Parathyroid adenoma (tissue), 2 donors: ENCODE measurements at regions not wholly inside any gene's neighbourhood (a gene's known extent, or its start where the extent isn't known, plus 50 kb on each side); places are given as distances from the start of the nearest gene placed in this dataset.
"Not testable (repeated sequence)": the region's sequence is repeated elsewhere in the genome, so short reads cannot be mapped to it uniquely, and the experiment has no call there.

Source experiments
- H2AFZ ChIP-seq: fragments of 300-600 bp; sonication (generic); one replicate; pipeline ENCODE4 v1.7.0; 2017; ENCODE audit warnings: antibody characterized with exemption, mild to moderate bottlenecking
- H3K27ac ChIP-seq: fragments of 300-600 bp; sonication (generic); one replicate; pipeline ENCODE4 v1.7.0; 2017
- H3K27me3 ChIP-seq: fragments of 300-600 bp; sonication (generic); one replicate; pipeline ENCODE4 v1.7.0; 2017; ENCODE audit warnings: low read length; ENCODE audit not compliant: control insufficient read depth, insufficient read depth
- H3K36me3 ChIP-seq: fragments of 300-600 bp; sonication (generic); one replicate; pipeline ENCODE4 v1.7.0; 2017; ENCODE audit warnings: low read length; ENCODE audit not compliant: control insufficient read depth, insufficient read depth
- H3K4me1 ChIP-seq: fragments of 300-600 bp; sonication (generic); one replicate; pipeline ENCODE4 v1.7.0; 2017; ENCODE audit warnings: control low read depth
- H3K4me2 ChIP-seq: fragments of 300-600 bp; sonication (generic); one replicate; pipeline ENCODE4 v1.7.0; 2017; ENCODE audit warnings: low read length
- H3K4me3 ChIP-seq: fragments of 300-600 bp; sonication (generic); one replicate; pipeline ENCODE4 v1.7.0; 2017; ENCODE audit warnings: low read depth, low read length
- H3K79me2 ChIP-seq: fragments of 300-600 bp; sonication (generic); one replicate; pipeline ENCODE4 v1.7.0; 2017; ENCODE audit warnings: control low read depth
- H3K9ac ChIP-seq: fragments of 300-600 bp; sonication (generic); one replicate; pipeline ENCODE4 v1.7.0; 2017; ENCODE audit warnings: mild to moderate bottlenecking
- H3K9me3 ChIP-seq: fragments of 300-600 bp; sonication (generic); one replicate; pipeline ENCODE4 v1.7.0; 2017; ENCODE audit warnings: low read length; ENCODE audit not compliant: control insufficient read depth
- TF ChIP-seq, protein P1 (sequence below): fragments of 300-600 bp; sonication (generic); IDR thresholded peaks from one replicate; pipeline ENCODE4 v1.7.0; 2017; ENCODE audit warnings: antibody characterized with exemption, mild to moderate bottlenecking
- donor health status: primary hyperparathyroidism.

DNA sequence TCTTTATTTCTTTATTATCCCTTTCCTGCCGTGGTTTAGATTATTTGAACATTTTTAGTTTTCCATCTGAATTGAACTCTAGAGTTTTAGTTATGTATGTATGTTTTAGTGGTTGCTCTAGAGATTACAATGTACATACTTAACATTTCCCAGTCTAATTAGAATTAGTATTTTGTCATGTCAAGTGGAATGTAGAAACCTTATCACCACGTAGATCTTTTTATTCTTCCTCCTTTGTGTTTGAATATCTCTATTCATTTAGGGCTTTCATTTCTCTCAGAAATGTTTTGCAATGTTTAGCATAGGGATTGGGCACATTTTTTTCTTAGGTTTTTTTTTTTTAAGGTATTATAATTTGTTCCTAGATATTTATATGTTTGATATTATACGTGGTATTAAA lies 73.1 kb upstream of the EZR start:
- no peak overlapping the region for H3K9ac ChIP-seq
- H3K9me3 ChIP-seq: no peaks in the 10 kb centered on the region
- no peak overlapping the region for H2AFZ ChIP-seq
- no peak overlapping the region for H3K4me2 ChIP-seq
- H3K4me1 ChIP-seq: no peaks in the 10 kb centered on the region
- H3K36me3 ChIP-seq: no peaks in the 10 kb centered on the region
- no peaks in the 10 kb centered on the region for H3K79me2 ChIP-seq
- H3K27me3 ChIP-seq: no peaks in the 10 kb centered on the region
- no peak overlapping the region for H3K27ac ChIP-seq
- no peak overlapping the region for H3K4me3 ChIP-seq
- TF ChIP-seq, protein P1, sequence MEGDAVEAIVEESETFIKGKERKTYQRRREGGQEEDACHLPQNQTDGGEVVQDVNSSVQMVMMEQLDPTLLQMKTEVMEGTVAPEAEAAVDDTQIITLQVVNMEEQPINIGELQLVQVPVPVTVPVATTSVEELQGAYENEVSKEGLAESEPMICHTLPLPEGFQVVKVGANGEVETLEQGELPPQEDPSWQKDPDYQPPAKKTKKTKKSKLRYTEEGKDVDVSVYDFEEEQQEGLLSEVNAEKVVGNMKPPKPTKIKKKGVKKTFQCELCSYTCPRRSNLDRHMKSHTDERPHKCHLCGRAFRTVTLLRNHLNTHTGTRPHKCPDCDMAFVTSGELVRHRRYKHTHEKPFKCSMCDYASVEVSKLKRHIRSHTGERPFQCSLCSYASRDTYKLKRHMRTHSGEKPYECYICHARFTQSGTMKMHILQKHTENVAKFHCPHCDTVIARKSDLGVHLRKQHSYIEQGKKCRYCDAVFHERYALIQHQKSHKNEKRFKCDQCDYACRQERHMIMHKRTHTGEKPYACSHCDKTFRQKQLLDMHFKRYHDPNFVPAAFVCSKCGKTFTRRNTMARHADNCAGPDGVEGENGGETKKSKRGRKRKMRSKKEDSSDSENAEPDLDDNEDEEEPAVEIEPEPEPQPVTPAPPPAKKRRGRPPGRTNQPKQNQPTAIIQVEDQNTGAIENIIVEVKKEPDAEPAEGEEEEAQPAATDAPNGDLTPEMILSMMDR: no peak

DNA sequence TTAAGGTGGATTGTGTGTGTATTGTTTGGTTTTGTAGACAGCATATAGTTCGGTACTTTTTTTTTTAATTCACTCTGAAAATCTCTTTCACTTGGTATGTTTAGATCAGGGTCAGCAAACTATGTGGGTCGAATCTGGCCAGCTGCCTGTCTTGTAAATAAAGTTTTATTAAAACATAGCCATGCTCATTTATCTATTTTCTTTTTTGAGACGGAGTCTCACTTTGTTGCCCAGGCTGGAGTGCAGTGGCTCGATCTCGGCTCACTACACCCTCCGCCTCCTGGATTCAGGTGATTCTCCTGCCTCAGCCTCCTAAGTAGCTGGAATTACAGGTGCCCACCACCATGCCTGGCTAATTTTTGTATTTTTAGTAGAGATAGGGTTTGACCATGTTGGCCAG lies 72.4 kb upstream of the EZR start:
- H2AFZ ChIP-seq, H3K36me3 ChIP-seq, H3K4me2 ChIP-seq, H3K27me3 ChIP-seq, H3K9ac ChIP-seq, H3K4me1 ChIP-seq, H3K4me3 ChIP-seq, H3K79me2 ChIP-seq, H3K9me3 ChIP-seq, H3K27ac ChIP-seq: not testable (repeated sequence)

DNA sequence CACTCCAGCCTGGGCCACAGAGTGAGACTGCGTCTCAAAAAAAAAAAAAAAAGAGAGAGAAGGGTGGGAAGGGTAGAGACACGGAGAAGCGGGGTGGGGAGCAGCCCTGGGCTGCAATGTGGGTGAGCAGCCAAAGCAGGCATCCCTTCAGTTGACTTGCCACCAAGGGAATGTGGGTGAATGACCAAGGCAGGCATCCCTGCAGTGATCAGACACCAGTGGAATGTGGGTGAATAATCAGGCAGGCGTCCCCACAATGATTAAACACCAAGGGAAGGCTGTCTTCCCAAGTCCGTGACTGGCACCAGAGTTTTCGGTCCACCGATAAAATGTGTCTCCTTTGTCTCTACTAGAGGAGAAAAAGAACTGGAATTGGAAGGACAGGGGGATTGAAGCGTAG lies 69.0 kb upstream of the EZR start:
- not testable (repeated sequence) for H3K79me2 ChIP-seq, H2AFZ ChIP-seq, H3K9ac ChIP-seq, H3K27ac ChIP-seq, H3K9me3 ChIP-seq, H3K27me3 ChIP-seq, H3K36me3 ChIP-seq, H3K4me3 ChIP-seq, H3K4me1 ChIP-seq, H3K4me2 ChIP-seq

DNA sequence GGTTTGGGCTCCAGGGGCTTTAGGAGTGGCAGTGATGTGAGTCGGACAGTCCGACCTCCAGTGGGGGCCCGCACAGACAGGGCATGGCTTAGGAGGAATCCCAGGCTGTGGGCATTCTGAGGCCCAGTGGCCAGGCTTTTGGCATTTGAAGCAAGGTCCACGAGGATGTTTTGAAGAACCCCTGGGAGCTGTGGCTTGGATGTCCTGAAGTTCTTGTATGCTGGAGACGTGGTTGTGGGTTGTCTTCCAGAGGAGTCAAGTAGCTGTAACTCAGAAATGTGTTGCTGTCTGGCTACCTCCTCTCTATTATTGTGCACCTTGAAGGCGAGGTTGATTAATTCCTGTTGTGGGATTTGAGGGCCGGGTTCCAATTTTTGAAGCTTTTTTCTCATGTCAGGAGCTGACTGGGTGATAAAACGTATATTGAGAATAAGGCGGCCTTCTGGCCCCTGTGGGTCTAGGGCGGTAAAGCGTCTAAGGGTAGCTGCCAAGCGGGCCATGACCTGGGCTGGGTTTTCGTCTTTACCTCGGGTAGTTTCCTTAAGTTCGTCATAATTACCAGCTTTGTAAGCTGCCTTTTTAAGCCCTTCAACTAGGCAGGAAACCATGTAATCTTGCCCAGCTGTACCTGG lies 67.3 kb upstream of the EZR start:
- not testable (repeated sequence) for H3K79me2 ChIP-seq, H3K9me3 ChIP-seq, H3K4me2 ChIP-seq, H3K27me3 ChIP-seq, H2AFZ ChIP-seq, H3K36me3 ChIP-seq, H3K4me1 ChIP-seq, H3K9ac ChIP-seq, H3K4me3 ChIP-seq, H3K27ac ChIP-seq

DNA sequence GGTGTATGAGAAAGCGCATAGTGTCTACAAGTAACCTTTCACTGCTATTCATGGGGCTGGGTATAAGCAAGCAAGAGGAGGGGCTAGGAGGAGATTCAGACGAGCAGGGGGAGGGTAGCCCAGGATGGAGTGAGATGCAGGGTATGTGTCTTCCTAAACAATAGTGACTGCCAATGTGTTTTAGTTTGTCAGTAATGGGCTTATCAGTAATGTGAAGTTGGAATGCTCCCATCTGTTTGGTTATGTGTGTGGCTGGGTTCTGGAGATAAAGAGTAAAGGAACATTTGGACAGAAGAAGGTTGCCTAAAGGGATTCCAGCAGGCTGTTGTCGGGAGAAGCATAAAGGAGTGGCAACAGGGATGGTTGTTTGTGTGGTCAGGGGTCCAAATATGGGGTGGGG lies 62.7 kb upstream of the EZR start:
- not testable (repeated sequence) for H3K4me2 ChIP-seq, H3K27me3 ChIP-seq, H2AFZ ChIP-seq, H3K27ac ChIP-seq, H3K79me2 ChIP-seq, H3K9me3 ChIP-seq, H3K36me3 ChIP-seq, H3K4me3 ChIP-seq, H3K4me1 ChIP-seq, H3K9ac ChIP-seq

DNA sequence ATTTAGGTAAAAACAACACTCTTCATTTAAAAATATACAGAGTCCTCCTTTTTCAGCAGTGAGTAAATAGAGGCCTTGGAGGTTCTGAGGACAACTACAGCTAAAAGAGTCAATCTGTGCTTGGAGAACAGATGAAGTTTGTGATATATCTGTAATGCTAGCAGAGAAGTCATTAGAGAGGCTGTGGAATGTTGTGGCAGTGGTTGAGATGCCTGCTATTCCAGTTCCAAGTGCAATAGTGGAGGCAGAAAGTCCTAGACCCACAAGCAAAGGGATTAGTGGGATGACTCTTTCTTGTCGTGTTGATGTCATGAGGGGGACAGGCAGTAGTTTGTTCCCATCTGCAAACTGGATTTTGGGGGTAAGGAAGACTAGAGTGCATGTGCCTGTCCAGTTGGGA lies 62.1 kb upstream of the EZR start:
- not testable (repeated sequence) for H3K4me2 ChIP-seq, H3K4me3 ChIP-seq, H3K9ac ChIP-seq, H3K9me3 ChIP-seq, H2AFZ ChIP-seq, H3K4me1 ChIP-seq, H3K79me2 ChIP-seq, H3K36me3 ChIP-seq, H3K27me3 ChIP-seq, H3K27ac ChIP-seq

DNA sequence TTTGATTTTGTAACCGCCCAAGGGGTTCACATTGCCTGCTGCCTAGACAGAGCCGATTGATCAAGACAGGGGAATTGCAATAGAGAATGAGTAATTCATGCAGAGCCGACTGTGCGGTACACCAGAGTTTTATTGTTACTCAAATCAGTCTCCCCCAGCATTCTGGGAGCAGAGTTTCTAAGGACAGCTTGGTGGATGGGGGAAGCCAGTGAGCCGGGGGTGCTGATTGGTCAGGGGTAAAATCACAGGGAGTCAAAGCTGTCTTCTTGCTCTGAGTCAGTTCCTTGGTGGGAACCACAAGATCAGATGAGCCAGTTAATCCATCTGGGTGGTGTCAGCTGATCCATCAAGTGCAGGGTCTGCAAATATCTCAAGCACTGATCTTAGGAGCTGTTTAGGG lies 60.0 kb upstream of the EZR start:
- TF ChIP-seq, protein P1: no peak

More for the DNA sequence above, 60.0 kb upstream of the EZR start:
- Histone ChIP-seq H3K4me2 (no peak overlapping the region), H3K79me2 (no peaks in the 10 kb centered on the region), H3K27me3 (no peaks in the 10 kb centered on the region), H3K27ac (no peak overlapping the region), H2AFZ (no peak overlapping the region), H3K36me3 (no peaks in the 10 kb centered on the region), H3K4me1 (no peaks in the 10 kb centered on the region), H3K4me3 (no peak overlapping the region), H3K9me3 (no peaks in the 10 kb centered on the region), H3K9ac (no peak overlapping the region)
